ENCODE measurements at regions not wholly inside any gene's neighbourhood (a gene's known extent, or its start where the extent isn't known, plus 50 kb on each side); places are given as distances from the start of the nearest gene placed in this dataset.

GRCh38 chr4:114323841-114324240 is 274.8 kb upstream of the UGT8 start:
- TF ChIP-seq CREB1 (CRISPR knock-in tag; IDR thresholded peaks at IDR 0.05) (no peak), CTCF (IDR thresholded peaks at IDR 0.05) (no peak), IRF1 (CRISPR knock-in tag; IDR thresholded peaks at IDR 0.05) (no peak), ATF3 (CRISPR knock-in tag; conservative IDR thresholded peaks at IDR 0.05) (no peak)

Data from WTC11 (cell line).